Natural killer cell (primary cell): ENCODE measurements at regions not wholly inside any gene's neighbourhood (a gene's known extent, or its start where the extent isn't known, plus 50 kb on each side); places are given as distances from the start of the nearest gene placed in this dataset.

Source experiments
- ATAC-seq, 3 donors: fragments of 150-1000 bp in 2 of 3; fragments of 200-7000 bp in 1 of 3; cut with Tn5 transposase; 1 replicate in 1 of 3; 2 replicates in 2 of 3; pipeline ENCODE4 v1.10.0; 2021; ENCODE audit warnings: mild to moderate bottlenecking in 2 of 3, moderate library complexity in 2 of 3
- DNase-seq, 2 donors: peaks; one replicate each; pipeline versions ENCODE4 v3.0.0 to v3.0.0-alpha.2; 2013 to 2021; ENCODE audit warnings: mixed read lengths in 1 of 2
- H3K27ac ChIP-seq: one replicate; pipeline ENCODE4 v1.5.1; 2013; ENCODE audit warnings: mild to moderate bottlenecking, low read length
- H3K27me3 ChIP-seq: one replicate; pipeline ENCODE4 v1.6.1; 2013; ENCODE audit warnings: low read length; ENCODE audit not compliant: control insufficient read depth, insufficient read depth
- H3K36me3 ChIP-seq: one replicate; pipeline ENCODE4 v1.6.1; 2013; ENCODE audit warnings: low read length; ENCODE audit not compliant: control insufficient read depth, insufficient read depth
- H3K4me1 ChIP-seq: one replicate; pipeline ENCODE4 v1.6.1; 2013; ENCODE audit warnings: low read length; ENCODE audit not compliant: control insufficient read depth, insufficient read depth
- H3K4me3 ChIP-seq: one replicate; pipeline ENCODE4 v1.5.1; 2013; ENCODE audit warnings: low read length
- H3K9me3 ChIP-seq: one replicate; pipeline ENCODE4 v1.6.1; 2013; ENCODE audit warnings: low read length; ENCODE audit not compliant: control insufficient read depth, insufficient read depth
- H3K27ac Mint-ChIP-seq, 2 donors: one replicate each; pipeline ENCODE4 v1.8.0; 2022; ENCODE audit warnings: mild to moderate bottlenecking in 2 of 2, mixed read lengths in 2 of 2, moderate library complexity in 1 of 2
- H3K27me3 Mint-ChIP-seq, 2 donors: one replicate each; pipeline ENCODE4 v1.8.0; 2022; ENCODE audit warnings: low read depth in 2 of 2, mixed read lengths in 2 of 2
- H3K36me3 Mint-ChIP-seq: one replicate; pipeline ENCODE4 v1.8.0; 2022; ENCODE audit warnings: mixed read lengths
- H3K4me1 Mint-ChIP-seq, 2 donors: one replicate each; pipeline ENCODE4 v1.8.0; 2022; ENCODE audit warnings: mixed read lengths in 2 of 2
- H3K4me3 Mint-ChIP-seq: one replicate; pipeline ENCODE4 v1.8.0; 2022; ENCODE audit warnings: mild to moderate bottlenecking, moderate library complexity, mixed read lengths
- H3K9me3 Mint-ChIP-seq, 2 donors: one replicate each; pipeline ENCODE4 v1.8.0; 2022; ENCODE audit warnings: mixed read lengths in 2 of 2
- WGBS: methylation state at CpG from one replicate; pipeline ENCODE4 v1.1.7; 2013; ENCODE audit warnings: missing lambda C conversion rate; ENCODE audit not compliant: insufficient coverage; 5-methylcytosine and 5-hydroxymethylcytosine counted together
- intact Hi-C: fragments of 100-400 bp; cut with micrococcal nuclease; formaldehyde crosslinking; loops from one replicate; pipeline ENCODE4 v1.14.2; 2022
- TF ChIP-seq, protein P1 (sequence below): fragments of 200-600 bp; IDR thresholded peaks from one replicate; pipeline ENCODE4 v1.8.0; 2022; ENCODE audit warnings: antibody characterized with exemption

DNA sequence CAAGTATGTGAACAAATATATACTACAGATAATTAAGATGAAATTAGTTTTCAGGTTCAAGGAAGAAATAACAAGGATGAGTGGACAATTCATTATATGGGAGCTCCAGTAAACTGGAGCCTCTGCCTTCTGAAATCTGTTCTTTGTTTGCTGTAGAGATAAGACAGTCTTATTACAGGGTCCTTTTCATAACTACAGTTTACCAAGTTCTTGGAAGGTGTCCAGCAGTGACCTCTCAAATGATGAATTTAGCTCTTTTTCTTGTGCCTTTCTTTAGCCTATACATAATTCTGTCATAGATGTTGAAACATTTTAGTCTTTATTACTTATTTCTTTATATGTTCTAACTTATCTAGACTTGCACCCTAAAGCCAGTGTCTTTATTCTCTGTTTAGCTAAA, 89.7 kb upstream of the GBE1 start:
- H3K9me3 ChIP-seq = no peaks in the 10 kb centered on the region
- TF ChIP-seq, protein P1, sequence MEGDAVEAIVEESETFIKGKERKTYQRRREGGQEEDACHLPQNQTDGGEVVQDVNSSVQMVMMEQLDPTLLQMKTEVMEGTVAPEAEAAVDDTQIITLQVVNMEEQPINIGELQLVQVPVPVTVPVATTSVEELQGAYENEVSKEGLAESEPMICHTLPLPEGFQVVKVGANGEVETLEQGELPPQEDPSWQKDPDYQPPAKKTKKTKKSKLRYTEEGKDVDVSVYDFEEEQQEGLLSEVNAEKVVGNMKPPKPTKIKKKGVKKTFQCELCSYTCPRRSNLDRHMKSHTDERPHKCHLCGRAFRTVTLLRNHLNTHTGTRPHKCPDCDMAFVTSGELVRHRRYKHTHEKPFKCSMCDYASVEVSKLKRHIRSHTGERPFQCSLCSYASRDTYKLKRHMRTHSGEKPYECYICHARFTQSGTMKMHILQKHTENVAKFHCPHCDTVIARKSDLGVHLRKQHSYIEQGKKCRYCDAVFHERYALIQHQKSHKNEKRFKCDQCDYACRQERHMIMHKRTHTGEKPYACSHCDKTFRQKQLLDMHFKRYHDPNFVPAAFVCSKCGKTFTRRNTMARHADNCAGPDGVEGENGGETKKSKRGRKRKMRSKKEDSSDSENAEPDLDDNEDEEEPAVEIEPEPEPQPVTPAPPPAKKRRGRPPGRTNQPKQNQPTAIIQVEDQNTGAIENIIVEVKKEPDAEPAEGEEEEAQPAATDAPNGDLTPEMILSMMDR = no peak
- intact Hi-C loops = no loop called here
- H3K27me3 ChIP-seq = no peaks in the 10 kb centered on the region
- no peak overlapping the region for H3K27ac ChIP-seq
- Mint-ChIP-seq H3K4me1 (no peaks in the 10 kb centered on the region), H3K9me3 (no peaks in the 10 kb centered on the region), H3K27me3 (no peaks in the 10 kb centered on the region), H3K27ac (no peak overlapping the region), H3K4me3 (no peak overlapping the region), H3K36me3 (no peaks in the 10 kb centered on the region)
- no peak for DNase-seq
- H3K4me3 ChIP-seq = no peak overlapping the region
- no peaks in the 10 kb centered on the region for H3K4me1 ChIP-seq
- no peaks in the 10 kb centered on the region for H3K36me3 ChIP-seq
- no peak for ATAC-seq

DNA sequence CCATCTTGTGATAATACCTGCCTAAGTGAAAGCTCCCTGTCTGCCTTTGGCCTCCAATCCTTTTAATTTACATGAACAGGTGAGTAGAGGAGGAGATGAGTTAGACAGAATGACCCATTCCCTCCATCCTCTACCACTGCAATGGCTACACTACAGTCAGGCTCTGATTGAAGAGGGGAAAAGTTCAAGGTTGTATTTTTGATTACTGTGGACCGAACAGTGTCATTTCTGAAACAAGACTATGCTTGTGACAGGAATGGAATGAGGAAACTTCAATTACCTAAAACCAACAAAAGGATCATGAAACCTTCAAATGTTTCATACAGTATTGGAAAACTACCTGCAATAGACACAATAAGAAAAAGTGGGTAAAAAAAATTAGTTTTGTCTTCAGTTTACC, 85.5 kb upstream of the GBE1 start:
- Mint-ChIP-seq H3K36me3 (no peaks in the 10 kb centered on the region), H3K9me3 (no peaks in the 10 kb centered on the region), H3K4me3 (no peak overlapping the region), H3K27ac (no peak overlapping the region), H3K27me3 (no peaks in the 10 kb centered on the region), H3K4me1 (no peaks in the 10 kb centered on the region)
- Histone ChIP-seq H3K36me3 (no peaks in the 10 kb centered on the region), H3K4me3 (no peak overlapping the region), H3K9me3 (no peaks in the 10 kb centered on the region), H3K27ac (no peak overlapping the region), H3K4me1 (no peaks in the 10 kb centered on the region), H3K27me3 (no peaks in the 10 kb centered on the region)
- no CpG with 5 or more reads among the region's 1 CpG for WGBS
- TF ChIP-seq, protein P1 = no peak
- ATAC-seq (no peak), DNase-seq (no peak)
- intact Hi-C loops = no loop called here

DNA sequence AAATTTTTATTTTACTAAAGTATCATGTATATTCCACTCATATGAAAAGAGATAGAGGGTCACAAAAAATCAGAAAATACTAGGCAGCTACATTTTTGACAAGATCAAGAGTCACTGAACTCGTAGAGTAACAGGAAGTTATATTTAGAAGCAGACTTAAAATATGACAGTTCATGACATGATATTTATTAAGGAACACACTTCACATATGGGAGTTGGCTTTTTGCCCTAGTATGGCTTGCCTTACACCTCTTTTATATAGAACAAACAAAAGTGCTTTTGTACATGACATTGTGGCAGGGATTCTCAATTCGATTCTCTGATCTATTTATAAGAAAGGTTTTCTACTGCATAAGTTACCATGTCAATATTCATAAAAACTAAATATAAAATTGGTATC, 80.1 kb upstream of the GBE1 start:
- no peak overlapping the region for H3K27ac Mint-ChIP-seq
- H3K4me1 ChIP-seq = no peaks in the 10 kb centered on the region
- H3K27me3 ChIP-seq = no peaks in the 10 kb centered on the region
- TF ChIP-seq, protein P1 = no peak
- H3K27ac ChIP-seq = no peak overlapping the region
- H3K9me3 ChIP-seq = no peaks in the 10 kb centered on the region
- ATAC-seq = no peak
- no peak overlapping the region for H3K4me3 ChIP-seq
- no peak for DNase-seq
- H3K27me3 Mint-ChIP-seq = peaks cover 0 to 2% of the 10 kb centered on the region in 2 donors
- no peaks in the 10 kb centered on the region for H3K4me1 Mint-ChIP-seq
- H3K4me3 Mint-ChIP-seq = no peak overlapping the region
- no peaks in the 10 kb centered on the region for H3K36me3 Mint-ChIP-seq
- no CpG with 5 or more reads among the region's 2 CpGs for WGBS
- H3K9me3 Mint-ChIP-seq = no peaks in the 10 kb centered on the region
- H3K36me3 ChIP-seq = no peaks in the 10 kb centered on the region
- intact Hi-C loops = no loop called here

DNA sequence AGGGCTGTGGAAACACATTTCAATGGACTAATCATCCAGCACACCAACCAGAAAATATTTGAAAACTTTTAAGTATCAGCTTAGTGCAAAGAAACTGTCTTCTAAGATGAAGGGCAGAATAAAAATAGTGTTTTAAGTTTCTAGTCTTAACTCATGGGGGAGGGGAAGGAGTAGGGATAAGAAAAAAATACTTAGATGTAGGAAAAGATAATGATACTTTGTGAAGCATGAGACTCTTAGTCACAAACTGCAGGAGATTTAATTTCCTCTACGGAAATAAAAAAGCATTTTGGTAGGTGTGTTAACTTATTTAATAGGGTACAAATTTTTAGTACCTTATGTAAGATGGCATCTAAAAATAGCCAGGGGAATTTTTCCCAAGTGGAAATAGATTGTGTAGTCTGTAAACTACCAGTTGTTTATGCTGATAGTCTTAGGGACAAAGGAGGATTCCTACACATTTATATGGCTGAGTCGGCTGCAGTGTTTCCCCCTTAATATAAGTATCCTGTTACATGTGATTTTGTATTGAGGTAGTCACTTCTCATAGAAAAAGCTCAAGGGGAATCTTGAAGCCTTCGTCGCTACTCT, 78.2 kb upstream of the GBE1 start:
- Mint-ChIP-seq H3K27me3 (peaks cover 0 to 2% of the 10 kb centered on the region in 2 donors), H3K4me1 (no peaks in the 10 kb centered on the region), H3K36me3 (no peaks in the 10 kb centered on the region), H3K27ac (no peak overlapping the region), H3K9me3 (peaks cover 0 to 4% of the 10 kb centered on the region in 2 donors), H3K4me3 (no peak overlapping the region)
- no peaks in the 10 kb centered on the region for H3K9me3 ChIP-seq
- no peak for DNase-seq
- intact Hi-C loops = no loop called here
- TF ChIP-seq, protein P1 = no peak
- H3K4me3 ChIP-seq = no peak overlapping the region
- WGBS = 67% methylated on average over 1 of the region's 4 CpGs
- no peaks in the 10 kb centered on the region for H3K27me3 ChIP-seq
- no peak for ATAC-seq
- no peaks in the 10 kb centered on the region for H3K4me1 ChIP-seq
- no peaks in the 10 kb centered on the region for H3K36me3 ChIP-seq
- H3K27ac ChIP-seq = no peak overlapping the region
